ENCODE measurements at regions not wholly inside any gene's neighbourhood (a gene's known extent, or its start where the extent isn't known, plus 50 kb on each side); places are given as distances from the start of the nearest gene placed in this dataset.

DNA sequence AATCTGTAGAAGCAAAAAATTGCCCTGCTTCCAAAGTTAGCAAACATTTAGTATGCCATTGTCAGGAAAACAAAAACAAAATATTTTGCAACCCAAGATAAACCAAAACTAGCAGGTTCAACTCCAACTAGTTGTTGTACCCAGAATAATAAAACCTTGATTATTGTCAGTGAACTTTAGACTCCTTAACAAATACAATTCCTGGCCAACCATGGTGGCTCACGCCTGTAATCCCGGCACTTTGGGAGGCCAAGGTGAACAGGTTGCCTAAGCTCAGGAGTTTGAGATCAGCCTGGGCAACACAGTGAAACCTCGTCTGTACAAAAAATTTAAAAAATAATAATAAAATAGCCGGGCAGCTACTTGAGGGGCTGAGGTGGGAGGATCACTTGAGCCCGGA, 53.6 kb upstream of the EPCAM start:
- no peak for DNase-seq

DNA sequence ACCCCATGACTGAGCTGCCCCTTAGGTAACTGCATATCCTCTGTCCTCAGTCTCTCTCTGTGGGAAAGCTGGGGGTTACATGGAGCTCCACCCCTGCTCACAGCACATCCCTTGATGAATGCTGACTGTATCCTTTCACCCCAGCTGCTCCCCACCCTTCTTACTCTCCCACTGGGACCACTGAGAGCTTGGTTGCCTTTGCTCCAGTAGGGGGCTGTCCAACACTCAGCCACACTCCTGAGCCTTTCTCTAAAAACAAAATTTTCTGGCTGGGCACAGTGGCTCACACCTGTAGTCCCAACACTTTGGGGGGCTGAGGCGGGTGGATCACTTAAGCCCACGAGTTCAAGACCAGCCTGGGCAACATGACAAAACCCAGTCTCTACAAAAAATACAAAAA, 55.4 kb upstream of the EPCAM start:
- DNase-seq, result no peak

DNA sequence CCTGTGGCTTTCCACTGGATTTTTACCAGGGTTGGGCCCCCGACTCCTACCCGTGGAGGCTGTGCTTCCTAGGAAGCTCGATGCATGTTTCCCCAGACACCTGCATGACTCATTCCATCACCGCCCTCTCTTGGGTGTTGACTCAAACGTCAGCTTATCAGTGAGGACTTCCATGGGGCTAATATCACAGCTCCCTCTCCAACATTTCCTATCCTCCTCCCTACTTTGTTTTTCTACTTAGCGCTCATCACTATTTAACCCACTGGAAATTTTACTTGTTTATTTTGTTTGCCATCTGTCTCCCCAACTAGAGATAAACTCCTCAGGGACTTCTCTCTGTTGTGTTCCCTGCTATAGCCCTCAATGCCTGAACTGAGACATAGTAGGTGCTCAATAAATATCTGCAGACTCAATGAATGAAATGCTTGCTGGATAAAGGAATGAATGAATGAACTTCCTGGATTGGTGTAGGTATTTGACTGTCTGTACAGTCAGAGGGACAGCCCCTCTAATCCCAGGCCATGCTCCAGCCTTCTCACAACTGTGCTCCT, 55.9 kb upstream of the EPCAM start:
- DNase-seq, result no peak

DNA sequence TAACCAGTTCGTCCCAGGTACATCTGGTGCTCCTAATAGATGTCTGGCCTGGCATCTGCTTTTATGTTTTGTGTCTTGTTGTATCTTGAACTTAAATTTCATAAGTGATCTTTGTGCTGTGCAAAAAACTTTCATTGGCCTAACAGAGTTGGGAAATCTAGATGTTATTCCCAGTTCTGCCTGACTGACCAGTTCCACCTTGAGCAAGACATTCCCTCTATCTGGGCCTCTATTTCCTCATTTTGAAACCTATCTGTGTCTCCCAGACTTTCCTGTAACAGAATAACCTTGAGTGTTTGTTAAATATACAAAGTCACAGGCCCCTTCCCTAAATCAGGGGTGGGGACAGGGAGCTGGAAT, 56.6 kb upstream of the EPCAM start:
- no peak for DNase-seq

DNA sequence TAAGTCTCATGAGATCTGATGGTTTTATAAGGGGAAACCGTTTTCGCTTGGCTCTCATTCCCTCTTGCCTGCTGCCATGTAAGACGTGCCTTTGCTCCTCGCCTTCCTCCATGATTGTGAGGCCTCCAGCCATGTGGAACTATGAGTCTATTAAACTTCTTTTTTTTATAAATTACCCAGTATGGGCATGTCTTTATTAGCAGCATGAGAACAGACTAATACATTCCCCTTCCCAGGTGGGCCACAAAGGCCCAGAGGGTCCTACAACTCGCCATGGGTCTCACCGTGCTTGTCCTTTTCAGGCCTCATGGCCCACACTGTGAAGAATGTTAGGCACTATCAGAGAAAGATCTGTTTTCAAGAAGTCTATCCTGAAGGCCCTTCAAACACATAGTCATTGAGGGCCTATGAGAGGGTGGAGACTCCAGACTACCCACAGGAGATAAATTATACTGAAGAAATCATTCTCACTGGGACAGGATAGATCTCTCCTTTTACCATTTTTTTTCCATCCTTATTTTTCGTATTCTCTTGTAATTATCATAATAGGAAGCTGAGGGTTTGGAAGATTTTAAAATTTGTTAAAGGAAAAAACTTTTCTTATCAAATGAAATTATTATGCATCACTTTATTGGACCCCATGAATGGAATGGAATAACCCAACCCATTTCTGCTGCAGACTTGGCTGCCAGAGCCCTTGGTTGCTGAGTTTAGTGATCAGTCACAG, 57.2 kb upstream of the EPCAM start:
- DNase-seq, result no peak

DNA sequence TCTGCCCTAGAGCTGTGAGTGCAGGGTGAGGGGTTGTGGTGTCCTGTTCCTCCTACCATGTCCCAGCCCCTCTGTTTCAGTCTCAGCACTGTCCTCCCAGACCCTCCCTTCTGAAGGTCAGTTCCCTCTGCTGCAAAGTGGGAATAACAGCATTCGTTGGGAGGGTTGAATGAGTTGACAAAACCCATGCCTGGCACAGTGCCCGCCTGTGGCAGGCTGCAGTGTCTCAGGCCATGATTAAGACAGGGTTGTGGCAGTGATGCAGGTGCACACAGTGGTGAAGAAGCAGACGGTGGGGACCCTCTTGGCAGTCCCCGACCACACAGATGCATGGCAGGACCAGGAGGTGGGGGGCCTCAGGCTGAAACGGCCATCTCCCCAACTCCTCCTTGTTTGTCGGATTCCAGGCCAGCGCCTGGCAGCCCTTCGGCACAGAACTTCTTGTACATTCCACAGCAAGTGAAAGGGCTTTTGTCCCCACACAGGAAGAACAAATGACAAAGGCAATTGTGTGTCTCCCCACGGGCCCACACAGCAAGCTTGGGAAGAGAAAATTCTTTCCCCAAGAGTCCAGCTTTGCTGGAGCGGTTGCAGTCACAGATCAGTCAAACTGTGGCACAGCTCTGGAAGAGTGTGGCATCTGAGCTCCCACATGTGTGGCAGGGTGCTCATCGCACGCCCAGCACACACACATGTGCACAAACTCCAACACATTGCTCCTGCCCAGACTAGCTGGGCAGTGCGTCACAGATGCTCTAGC, 58.1 kb upstream of the EPCAM start:
- no peak for DNase-seq

DNA sequence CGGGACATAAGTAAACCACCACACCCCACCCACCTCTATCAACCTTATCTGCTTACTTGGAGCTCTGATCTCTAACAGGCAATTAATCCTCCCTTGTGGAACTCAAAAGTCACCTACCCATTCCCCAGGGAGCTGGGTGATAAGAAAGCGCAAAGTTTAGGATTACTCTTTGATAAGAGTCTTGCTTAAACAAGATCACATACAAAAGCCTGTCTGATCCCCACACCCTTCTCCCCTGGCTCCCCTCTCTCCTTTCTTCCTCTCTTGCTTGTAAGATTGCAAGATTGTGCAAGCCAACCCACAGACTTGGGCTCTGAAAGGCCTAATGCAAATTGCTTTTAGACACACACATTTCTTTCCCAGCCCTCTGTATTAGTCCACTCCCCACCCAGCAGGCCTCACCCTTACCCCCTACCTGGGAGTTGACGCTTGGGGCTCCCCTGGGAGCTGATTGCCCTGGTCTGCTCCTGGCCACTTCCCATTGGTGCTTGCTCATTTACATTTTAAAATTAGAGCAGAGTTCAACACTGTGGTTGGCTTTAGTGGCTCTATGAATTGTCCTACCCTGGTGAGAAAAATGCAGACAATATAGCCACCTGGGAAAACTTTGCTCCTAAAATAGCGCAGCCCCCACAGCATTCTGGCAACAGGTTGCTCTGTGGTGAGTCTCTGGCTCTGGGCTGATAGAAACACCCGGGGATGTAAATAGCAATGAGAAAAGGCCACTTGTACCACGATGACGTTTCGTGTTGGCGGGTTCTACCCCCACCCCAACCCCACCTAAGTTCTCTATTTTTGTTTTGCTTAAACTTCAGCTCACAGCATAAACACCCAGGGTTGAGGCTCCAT, 58.9 kb upstream of the EPCAM start:
- no peak for DNase-seq

DNA sequence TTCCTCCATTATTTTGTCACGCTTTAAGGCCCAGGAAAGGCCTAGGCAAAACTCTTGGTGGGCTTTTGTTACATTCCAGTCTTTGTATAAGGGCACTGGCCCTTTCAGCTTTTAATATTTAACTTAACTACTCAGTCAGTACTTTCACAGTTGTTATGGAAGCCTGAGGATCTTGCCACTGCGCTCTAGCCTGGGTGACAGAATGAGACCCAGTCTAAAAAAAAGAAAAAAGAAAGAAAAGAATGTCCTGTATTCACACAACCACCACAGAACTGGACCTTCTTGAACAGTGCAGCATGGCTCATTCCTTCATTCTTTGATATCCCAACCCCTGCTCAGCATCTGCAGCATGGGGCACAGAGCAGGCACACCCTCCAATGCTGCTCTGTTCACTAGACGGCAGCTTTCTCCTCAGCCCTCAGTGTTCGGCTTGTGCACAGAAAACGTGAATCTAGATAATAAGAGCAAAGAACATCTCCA, 59.6 kb upstream of the EPCAM start:
- DNase-seq, result no peak

DNA sequence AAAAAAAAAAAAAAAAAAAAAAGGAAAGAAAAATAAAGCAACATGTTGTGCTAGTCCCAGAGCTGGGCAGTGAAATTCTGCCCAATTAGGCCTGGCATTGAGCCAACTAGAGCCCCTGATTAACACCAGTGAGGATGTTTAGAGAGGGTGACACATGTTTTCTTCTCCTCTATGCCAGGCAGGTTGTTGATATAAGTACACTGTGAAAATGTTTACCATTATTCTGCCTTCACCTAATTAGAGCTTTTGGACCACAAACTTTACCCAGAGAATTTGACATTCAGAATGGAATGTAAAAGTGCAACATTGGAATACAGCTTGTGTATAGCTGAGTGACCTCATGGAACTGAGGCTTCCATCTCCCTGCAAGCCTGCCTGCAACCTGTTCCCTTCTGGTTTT, 62.0 kb upstream of the EPCAM start:
- no peak for DNase-seq

DNA sequence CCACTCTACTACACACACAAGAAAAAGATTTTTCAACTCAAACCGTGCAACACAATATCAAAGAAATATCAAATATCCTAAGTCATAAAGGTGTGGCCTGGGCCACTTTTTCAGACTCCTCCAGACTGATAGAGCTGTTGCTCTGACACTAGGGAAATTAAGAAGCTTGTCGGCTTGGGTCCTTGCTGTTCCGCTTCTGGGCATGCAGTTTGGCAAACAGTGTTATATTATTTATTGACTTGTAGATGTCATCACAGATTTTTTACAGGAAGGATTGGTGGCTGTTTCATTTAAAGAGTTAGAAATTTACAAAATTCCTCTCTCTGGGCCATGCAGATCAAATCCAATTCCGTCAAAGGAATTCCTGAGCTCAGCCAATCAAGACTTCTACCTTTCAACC, 64.5 kb upstream of the EPCAM start:
- no peak for DNase-seq

DNA sequence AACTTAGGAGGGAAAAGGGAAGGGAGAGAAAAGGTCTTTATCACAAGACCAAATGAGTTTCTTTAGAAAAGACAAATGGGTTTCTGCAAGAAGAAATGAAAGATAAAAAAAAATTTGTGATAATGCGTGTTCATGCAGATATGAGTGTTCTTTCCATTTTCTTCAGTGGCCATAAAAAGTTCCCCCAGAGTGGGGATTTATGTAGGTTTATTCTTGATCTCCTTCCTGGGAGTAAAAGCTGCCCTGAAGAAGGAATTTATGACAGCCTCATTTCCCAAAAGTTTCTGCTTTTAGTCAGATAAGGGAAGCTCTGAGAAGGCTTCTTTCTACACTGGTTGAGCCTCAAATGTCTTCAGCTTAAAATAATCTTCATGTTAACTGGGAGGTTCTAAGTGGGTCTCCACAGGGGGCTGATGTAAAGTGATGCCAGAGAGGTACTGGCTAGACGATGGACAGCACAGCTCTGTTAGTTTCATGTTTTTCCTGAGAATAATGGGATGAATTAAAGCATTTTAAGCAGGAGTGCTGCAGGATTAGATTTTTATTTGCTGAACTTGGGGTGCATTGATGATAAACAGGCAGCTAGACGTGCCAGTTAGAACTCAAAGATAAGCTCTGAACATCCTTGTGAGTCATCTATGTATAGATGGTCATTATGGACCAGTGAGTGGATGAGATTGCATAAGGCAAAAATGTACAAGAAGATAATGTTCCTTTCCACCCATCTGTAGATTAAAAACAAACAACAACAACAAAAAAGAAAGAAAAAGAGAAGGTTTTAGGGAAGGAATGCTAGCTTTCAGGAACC, 65.6 kb upstream of the EPCAM start:
- no peak for DNase-seq

DNA sequence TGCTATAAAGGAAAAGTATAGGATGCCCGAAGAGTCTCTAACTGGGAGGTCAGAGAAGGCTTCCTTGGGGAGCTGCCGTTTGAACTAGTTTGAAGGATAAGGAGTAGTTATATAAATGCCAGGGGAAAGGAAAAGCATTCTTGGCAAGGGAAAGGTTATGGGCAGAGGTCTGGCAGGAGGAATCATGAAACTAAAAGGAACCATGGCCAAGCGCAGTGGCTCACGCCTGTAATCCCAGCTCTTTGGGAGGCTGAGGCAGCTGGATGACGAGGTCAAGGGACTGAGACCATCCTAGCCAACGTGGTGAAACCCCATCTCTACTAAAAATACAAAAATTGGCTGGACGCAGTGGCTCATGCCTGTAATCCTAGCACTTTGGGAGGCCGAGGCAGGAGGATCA, 66.8 kb upstream of the EPCAM start:
- DNase-seq, result no peak

DNA sequence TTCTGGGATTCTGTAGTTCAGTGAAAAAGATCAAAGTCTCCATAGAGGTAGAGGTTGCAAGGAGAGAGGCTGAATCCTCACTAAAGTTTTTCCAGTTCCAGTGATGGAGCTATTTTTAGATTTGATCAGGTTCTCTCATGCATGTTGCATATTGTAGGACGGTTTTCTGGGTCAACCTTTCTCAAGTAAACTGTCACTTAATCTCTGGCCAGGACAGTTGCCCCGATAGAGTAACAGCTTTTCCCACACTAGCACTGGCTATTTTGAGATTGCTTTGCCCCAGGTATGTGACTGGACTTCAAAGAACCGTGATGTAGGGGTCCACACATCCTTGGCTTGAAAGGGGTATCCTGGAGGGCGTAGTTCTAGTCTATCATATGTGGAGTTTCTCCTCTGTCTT, 67.4 kb upstream of the EPCAM start:
- DNase-seq, result no peak

DNA sequence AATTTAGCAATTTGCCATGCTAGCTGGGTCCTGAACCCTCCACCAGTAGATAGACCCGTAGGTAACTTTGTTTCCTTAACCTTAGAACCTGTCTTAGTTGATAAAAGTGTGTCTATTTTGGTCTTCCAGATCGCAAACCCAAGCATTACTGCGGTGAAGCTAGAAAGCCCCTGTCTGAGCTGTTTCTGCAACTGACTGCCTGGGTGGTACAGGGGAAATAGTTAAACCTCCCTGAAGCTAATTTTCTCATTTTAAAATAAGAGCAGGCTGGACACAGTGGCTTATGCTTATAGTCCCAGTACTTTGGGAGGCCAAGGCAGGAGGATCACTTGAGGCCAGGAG, 67.9 kb upstream of the EPCAM start:
- DNase-seq, result no peak

DNA sequence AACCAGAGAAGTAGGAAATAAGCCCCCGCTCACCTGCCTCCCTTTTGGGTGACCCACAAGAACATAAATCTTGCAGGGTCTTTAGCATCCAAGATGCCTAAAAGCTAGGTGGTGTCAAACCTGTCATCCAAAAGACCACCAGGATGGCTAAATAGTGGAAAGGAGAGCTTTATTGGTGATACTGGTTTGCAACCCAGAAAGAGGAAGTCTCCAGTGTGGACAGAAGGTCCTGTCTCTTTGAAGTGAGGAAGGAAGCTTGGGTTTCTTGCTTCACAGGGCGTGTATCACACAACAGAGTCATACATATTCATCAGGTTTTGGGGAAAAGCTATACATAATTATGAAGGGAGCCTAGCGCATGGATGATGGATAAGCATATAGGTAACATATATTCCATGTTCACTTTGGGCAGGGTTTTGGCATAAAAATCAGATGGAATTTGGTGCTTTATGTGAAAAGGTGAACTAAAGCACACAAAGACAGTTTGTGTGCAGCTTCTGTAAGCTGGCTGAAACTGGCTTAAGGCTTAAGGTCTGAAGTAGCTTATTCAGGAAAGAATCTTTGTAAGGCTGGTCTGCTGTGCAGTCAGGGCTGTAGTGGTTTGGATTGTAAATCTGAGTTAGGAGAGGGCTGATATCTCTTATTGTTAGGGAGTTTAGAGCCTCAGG, 68.4 kb upstream of the EPCAM start:
- DNase-seq, result peak; percentile 3

DNA sequence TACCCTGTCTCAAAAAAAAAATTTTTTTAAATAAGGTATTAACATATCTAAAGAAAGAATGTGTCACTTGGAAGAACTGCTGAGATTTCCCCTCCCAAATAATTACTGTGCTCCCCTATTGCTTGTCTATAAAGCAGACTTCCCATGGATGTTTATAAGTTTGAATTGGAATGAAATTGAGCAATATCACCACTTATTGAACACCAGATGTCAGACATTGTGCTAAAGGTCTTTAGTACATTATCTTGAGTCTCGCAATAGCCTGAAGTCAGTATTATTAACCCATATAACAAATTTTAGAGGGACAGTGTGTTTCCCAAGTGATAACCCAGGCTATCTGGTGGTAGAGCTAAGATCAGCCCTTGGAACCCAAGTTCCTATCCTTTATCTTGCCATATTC, 69.0 kb upstream of the EPCAM start:
- no peak for DNase-seq

DNA sequence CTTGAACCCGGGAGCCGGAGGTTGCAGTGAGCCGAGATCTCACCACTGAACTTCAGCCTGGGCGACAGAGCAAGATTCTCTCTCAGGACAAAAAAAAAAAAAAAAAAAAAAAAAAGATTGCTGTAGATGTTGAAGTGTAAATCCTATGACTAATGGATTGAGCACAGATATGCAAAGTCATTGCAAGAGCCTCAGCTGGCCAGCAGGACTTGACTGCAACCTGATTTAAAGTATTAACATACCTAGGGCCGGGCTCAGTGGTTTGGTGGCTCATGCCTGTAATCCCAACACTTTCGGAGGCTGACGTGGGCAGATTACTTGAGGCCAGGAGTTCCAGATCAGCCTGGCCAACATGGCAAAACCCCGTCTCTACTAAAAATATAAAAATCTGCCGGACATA, 69.6 kb upstream of the EPCAM start:
- no peak for DNase-seq

DNA sequence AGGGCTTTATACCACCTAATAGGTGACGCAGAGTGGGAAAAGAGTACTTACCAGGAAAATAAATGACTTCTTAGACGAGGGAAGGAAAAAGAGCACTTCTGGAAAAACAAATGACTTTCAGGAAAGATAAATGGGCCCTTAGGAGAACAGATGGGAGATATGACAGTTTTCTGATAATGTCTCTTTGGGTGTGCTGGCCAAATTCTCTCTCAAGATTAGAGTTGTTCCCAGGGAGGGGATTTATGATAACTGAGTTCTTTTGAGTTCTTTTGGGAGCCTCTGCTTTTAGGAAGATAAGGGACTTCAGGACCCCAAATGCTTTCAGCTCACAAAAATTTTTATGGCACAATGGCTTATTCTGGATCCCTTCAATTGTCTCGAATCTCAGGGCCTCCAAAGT, 70.3 kb upstream of the EPCAM start:
- no peak for DNase-seq

DNA sequence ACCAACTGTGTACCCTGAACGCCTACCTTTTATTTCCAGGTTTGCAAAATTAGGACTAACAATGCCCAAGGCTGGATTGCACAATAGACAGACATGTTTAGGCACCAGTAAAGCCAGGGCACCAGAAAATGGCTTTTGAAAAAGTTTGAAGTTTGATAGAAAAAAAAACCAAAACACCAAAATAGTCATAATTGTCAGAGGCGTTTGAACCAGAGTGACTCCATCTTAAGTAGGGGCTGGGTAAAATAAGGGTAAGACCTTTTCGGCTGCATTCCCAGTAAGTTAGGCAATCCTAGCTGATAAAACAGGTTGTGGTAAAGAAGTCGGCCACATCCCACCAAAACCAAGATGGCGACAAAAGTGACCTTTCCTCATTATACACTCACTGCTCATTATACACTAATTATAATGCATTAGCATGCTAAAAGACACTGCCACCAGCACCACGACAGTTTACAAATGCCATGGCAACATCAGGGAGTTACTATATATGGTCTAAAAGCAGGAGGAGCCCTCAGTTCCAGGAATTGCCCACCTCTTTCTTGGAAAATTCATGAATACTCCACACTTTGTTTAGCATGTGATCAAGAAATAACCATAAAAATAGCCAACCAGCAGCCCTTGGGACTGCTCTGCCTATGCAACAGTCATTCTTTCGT, 71.2 kb upstream of the EPCAM start:
- no peak for DNase-seq

DNA sequence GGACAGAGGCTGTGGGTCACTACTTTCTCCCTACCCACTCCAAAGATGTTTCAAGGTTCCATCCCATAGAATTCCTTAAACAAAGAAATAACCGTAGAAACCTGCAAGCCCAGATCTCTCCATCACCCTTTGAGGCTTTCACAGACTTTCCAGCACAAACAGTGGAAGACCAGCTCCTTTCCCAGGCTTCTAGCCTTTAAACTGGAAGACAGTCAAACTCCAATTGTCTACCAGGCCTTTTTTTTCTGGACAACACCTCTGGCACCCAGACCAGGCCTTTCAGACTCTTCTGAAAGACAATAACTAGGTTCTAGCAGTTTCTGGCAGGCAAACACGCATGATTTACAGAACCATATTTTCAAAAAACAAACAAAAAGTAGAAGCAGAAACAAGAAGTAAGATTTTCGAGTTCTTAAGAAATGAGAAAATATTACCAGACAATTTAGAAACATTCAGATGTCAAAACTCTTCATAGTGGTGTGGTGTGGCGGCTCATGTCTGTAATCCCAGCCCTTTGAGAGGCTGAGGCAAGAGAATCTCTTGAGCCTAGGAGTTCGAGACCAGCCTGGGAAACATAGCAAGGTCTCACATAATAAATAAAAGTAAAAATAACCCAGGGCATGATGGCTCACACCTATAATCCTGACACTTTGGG, 73.0 kb upstream of the EPCAM start:
- no peak for DNase-seq
